WTC11 (cell line): ENCODE measurements at regions not wholly inside any gene's neighbourhood (a gene's known extent, or its start where the extent isn't known, plus 50 kb on each side); places are given as distances from the start of the nearest gene placed in this dataset.
A peak's percentile ranks its signal among the peaks of the same experiment; 100 is the strongest.

Source experiments
- ATF3 ChIP-seq: sonication (generic); formaldehyde crosslinking; conservative IDR thresholded peaks from 2 replicates; pipeline ENCODE4 v1.8.1; 2022; ENCODE audit warnings: mild to moderate bottlenecking, missing genetic modification reagents
- CTCF ChIP-seq: fragments of 200-600 bp; IDR thresholded peaks from 2 replicates; pipeline ENCODE4 v1.8.0; 2022; ENCODE audit warnings: antibody characterized with exemption
- E2F4 ChIP-seq: sonication (generic); formaldehyde crosslinking; IDR thresholded peaks from 2 replicates; pipeline ENCODE4 v1.8.1; 2022; ENCODE audit warnings: low read depth, mild to moderate bottlenecking, moderate library complexity, missing genetic modification reagents, borderline replicate concordance
- JUN ChIP-seq: sonication (generic); formaldehyde crosslinking; IDR thresholded peaks from 2 replicates; pipeline ENCODE4 v1.8.0; 2023; ENCODE audit warnings: mild to moderate bottlenecking, missing genetic modification reagents
- NR1H2 ChIP-seq: sonication (generic); formaldehyde crosslinking; IDR thresholded peaks from 2 replicates; pipeline ENCODE4 v1.9.0; 2021; ENCODE audit warnings: mild to moderate bottlenecking, moderate library complexity, missing genetic modification reagents
- TEAD4 ChIP-seq: sonication (generic); formaldehyde crosslinking; IDR thresholded peaks from 2 replicates; pipeline ENCODE4 v1.8.0; 2022; ENCODE audit warnings: mild to moderate bottlenecking, missing genetic modification reagents
- ZNF423 ChIP-seq: fragments of 250-450 bp; sonication (Bioruptor Pico); IDR thresholded peaks from 2 replicates; pipeline ENCODE4 v2.1.2; 2022; ENCODE audit warnings: mild to moderate bottlenecking, moderate library complexity
- TF ChIP-seq, protein P1 (sequence below): sonication (generic); formaldehyde crosslinking; IDR thresholded peaks from 2 replicates; pipeline ENCODE4 v1.8.1; 2023; ENCODE audit warnings: mild to moderate bottlenecking, moderate library complexity, missing genetic modification reagents
- TF ChIP-seq, protein P2 (sequence below): sonication (generic); formaldehyde crosslinking; IDR thresholded peaks from 2 replicates; pipeline ENCODE4 v1.8.0; 2023; ENCODE audit warnings: missing genetic modification reagents, mild to moderate bottlenecking, borderline replicate concordance
- TF ChIP-seq, protein P3 (sequence below): sonication (generic); formaldehyde crosslinking; IDR thresholded peaks from 2 replicates; pipeline ENCODE4 v1.8.1; 2023; ENCODE audit warnings: mild to moderate bottlenecking, missing genetic modification reagents

DNA sequence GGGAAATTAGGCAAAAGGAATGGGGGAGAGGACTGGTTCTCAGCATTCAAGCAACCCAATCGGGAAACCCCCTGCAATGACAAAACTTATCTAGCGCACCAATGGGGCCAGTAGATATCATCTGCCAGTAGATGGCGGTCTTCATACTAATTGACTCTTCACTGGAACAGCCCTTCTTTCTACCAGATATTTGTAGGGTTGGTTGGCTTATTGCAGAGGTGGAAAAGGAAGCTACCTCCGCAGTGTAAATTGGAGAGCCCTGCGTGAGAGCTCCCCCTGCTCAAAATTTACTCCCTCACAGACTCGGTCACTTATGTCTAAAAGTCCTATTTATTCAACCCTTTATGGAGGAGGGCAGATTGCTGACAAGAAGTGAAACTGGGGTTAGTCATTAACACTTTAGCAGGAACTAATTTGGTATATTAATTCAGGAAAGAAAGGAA is 166.1 kb upstream of the CCND2 start:
- TF ChIP-seq CTCF (peak; percentile 49), TEAD4 (CRISPR knock-in tag) (no peak), NR1H2 (CRISPR knock-in tag) (no peak), JUN (CRISPR knock-in tag) (no peak), ZNF423 (CRISPR knock-in tag) (no peak), E2F4 (no peak), ATF3 (CRISPR knock-in tag) (no peak)
- TF ChIP-seq, protein P1, sequence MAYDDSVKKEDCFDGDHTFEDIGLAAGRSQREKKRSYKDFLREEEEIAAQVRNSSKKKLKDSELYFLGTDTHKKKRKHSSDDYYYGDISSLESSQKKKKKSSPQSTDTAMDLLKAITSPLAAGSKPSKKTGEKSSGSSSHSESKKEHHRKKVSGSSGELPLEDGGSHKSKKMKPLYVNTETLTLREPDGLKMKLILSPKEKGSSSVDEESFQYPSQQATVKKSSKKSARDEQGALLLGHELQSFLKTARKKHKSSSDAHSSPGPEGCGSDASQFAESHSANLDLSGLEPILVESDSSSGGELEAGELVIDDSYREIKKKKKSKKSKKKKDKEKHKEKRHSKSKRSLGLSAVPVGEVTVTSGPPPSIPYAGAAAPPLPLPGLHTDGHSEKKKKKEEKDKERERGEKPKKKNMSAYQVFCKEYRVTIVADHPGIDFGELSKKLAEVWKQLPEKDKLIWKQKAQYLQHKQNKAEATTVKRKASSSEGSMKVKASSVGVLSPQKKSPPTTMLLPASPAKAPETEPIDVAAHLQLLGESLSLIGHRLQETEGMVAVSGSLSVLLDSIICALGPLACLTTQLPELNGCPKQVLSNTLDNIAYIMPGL (CRISPR knock-in tag), result no peak
- TF ChIP-seq, protein P2, sequence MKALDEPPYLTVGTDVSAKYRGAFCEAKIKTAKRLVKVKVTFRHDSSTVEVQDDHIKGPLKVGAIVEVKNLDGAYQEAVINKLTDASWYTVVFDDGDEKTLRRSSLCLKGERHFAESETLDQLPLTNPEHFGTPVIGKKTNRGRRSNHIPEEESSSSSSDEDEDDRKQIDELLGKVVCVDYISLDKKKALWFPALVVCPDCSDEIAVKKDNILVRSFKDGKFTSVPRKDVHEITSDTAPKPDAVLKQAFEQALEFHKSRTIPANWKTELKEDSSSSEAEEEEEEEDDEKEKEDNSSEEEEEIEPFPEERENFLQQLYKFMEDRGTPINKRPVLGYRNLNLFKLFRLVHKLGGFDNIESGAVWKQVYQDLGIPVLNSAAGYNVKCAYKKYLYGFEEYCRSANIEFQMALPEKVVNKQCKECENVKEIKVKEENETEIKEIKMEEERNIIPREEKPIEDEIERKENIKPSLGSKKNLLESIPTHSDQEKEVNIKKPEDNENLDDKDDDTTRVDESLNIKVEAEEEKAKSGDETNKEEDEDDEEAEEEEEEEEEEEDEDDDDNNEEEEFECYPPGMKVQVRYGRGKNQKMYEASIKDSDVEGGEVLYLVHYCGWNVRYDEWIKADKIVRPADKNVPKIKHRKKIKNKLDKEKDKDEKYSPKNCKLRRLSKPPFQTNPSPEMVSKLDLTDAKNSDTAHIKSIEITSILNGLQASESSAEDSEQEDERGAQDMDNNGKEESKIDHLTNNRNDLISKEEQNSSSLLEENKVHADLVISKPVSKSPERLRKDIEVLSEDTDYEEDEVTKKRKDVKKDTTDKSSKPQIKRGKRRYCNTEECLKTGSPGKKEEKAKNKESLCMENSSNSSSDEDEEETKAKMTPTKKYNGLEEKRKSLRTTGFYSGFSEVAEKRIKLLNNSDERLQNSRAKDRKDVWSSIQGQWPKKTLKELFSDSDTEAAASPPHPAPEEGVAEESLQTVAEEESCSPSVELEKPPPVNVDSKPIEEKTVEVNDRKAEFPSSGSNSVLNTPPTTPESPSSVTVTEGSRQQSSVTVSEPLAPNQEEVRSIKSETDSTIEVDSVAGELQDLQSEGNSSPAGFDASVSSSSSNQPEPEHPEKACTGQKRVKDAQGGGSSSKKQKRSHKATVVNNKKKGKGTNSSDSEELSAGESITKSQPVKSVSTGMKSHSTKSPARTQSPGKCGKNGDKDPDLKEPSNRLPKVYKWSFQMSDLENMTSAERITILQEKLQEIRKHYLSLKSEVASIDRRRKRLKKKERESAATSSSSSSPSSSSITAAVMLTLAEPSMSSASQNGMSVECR (CRISPR knock-in tag), result no peak
- TF ChIP-seq, protein P3, sequence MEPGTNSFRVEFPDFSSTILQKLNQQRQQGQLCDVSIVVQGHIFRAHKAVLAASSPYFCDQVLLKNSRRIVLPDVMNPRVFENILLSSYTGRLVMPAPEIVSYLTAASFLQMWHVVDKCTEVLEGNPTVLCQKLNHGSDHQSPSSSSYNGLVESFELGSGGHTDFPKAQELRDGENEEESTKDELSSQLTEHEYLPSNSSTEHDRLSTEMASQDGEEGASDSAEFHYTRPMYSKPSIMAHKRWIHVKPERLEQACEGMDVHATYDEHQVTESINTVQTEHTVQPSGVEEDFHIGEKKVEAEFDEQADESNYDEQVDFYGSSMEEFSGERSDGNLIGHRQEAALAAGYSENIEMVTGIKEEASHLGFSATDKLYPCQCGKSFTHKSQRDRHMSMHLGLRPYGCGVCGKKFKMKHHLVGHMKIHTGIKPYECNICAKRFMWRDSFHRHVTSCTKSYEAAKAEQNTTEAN (CRISPR knock-in tag), result no peak
